Thoracic aorta (tissue), 2 donors: ENCODE measurements at regions not wholly inside any gene's neighbourhood (a gene's known extent, or its start where the extent isn't known, plus 50 kb on each side); places are given as distances from the start of the nearest gene placed in this dataset.

Experiments used
- ATAC-seq: fragments of 150-250 bp; one replicate; pipeline ENCODE4 v1.8.0; 2017; ENCODE audit warnings: low read depth; ENCODE audit not compliant: insufficient number of reproducible peaks, low FRiP score
- DNase-seq: peaks from one replicate; pipeline ENCODE4 v3.0.0-alpha.2; 2020; ENCODE audit warnings: low spot score
- H3K27ac ChIP-seq, 2 donors: fragments of 200-600 bp; sonication (generic); 1 replicate in 1 of 2; 2 replicates in 1 of 2; pipeline ENCODE4 v1.5.1; 2016; ENCODE audit warnings: mild to moderate bottlenecking in 2 of 2, moderate library complexity in 2 of 2
- H3K27me3 ChIP-seq: fragments of 200-600 bp; sonication (generic); replicated peaks from 2 replicates; pipeline ENCODE4 v1.6.0; 2016; ENCODE audit warnings: mild to moderate bottlenecking; ENCODE audit not compliant: insufficient read depth
- H3K36me3 ChIP-seq: fragments of 200-600 bp; sonication (generic); one replicate; pipeline ENCODE4 v1.5.1; 2016
- H3K4me1 ChIP-seq, 2 donors: fragments of 200-600 bp; sonication (generic); 1 replicate in 1 of 2; 2 replicates in 1 of 2; pipeline versions ENCODE4 v1.5.1 to v1.6.0; 2016; ENCODE audit warnings: low read depth in 2 of 2, mild to moderate bottlenecking in 1 of 2; ENCODE audit not compliant: control insufficient read depth in 1 of 2
- H3K4me3 ChIP-seq: fragments of 200-600 bp; sonication (generic); 2 replicates; pipeline ENCODE4 v1.5.1; 2016; ENCODE audit warnings: mild to moderate bottlenecking
- H3K9me3 ChIP-seq: fragments of 200-600 bp; sonication (generic); 2 replicates; pipeline ENCODE4 v1.5.1; 2016
- TF ChIP-seq, protein P1 (sequence below): fragments of 200-600 bp; sonication (generic); IDR thresholded peaks from one replicate; pipeline ENCODE4 v1.5.1; 2019; ENCODE audit warnings: antibody characterized with exemption

DNA sequence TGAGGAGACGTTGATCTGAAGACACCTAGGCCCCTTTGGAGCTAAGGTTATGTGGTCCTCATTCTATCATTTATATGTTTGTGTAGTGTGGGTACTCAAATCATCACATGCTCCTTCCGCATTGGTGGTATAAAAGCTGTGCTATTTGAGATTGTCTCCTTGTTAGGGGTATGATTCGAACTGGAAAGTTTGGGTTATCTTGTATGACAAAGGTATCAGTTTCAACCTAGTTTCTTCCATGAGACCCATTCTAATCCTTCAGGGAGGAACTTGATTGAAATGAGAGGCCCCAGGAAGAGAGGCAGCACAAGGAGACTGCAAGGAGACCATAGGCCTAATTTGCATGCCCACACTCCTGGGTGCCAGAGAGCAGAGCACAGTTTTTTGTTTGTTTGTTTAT lies 104.2 kb upstream of the TIAM2 start:
- no peak for DNase-seq
- Histone ChIP-seq H3K27ac (no peak overlapping the region), H3K36me3 (no peaks in the 10 kb centered on the region), H3K4me1 (peaks cover 5 to 49% of the 10 kb centered on the region in 2 donors), H3K9me3 (no peaks in the 10 kb centered on the region), H3K27me3 (no peaks in the 10 kb centered on the region), H3K4me3 (no peak overlapping the region)
- TF ChIP-seq, protein P1, sequence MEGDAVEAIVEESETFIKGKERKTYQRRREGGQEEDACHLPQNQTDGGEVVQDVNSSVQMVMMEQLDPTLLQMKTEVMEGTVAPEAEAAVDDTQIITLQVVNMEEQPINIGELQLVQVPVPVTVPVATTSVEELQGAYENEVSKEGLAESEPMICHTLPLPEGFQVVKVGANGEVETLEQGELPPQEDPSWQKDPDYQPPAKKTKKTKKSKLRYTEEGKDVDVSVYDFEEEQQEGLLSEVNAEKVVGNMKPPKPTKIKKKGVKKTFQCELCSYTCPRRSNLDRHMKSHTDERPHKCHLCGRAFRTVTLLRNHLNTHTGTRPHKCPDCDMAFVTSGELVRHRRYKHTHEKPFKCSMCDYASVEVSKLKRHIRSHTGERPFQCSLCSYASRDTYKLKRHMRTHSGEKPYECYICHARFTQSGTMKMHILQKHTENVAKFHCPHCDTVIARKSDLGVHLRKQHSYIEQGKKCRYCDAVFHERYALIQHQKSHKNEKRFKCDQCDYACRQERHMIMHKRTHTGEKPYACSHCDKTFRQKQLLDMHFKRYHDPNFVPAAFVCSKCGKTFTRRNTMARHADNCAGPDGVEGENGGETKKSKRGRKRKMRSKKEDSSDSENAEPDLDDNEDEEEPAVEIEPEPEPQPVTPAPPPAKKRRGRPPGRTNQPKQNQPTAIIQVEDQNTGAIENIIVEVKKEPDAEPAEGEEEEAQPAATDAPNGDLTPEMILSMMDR = no peak
- ATAC-seq = no peak

DNA sequence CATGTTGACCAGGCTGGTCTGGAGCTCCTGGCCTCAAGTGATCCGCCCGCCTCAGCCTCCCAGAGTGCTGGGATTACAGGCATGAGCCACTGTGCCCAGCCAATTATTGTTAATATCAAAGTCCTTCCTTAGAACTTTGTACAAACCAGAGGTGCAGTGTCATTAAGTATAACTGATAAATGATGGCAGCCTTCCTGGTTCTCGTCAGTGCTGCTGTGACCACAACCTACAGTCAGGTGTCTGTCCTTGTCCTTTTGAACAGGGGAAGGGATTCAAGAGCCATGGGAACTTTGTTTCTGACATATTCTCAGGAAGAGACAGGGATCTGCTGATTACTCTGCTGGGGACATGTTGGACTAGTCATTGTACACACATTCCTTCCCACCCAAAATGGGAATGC lies 103.2 kb upstream of the TIAM2 start:
- Histone ChIP-seq H3K4me1 (peaks cover 5 to 49% of the 10 kb centered on the region in 2 donors), H3K27me3 (no peaks in the 10 kb centered on the region), H3K9me3 (no peaks in the 10 kb centered on the region), H3K36me3 (no peaks in the 10 kb centered on the region), H3K4me3 (no peak overlapping the region), H3K27ac (no peak overlapping the region)
- DNase-seq (no peak), ATAC-seq (no peak)
- TF ChIP-seq, protein P1 = no peak

DNA sequence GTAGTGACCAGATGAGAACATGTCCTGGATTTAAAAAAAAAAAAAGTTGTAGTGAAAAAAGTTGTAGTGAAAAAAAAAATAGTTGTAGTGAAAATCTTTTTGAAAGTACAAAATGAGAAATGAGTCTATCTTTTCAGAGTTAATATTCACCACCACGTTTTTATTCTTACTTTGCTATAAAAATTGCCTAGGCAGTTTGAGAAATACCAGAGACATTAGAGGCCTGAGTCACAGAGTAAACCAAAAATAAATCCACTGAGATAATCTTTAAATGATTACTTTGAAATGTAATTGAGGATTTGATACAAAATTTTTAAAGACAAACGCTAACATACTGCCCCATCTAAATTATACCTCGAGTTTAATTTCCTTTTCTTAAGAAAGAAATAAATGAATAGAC lies 101.2 kb upstream of the TIAM2 start:
- Histone ChIP-seq H3K4me1 (peaks cover 0 to 40% of the 10 kb centered on the region in 2 donors), H3K27me3 (no peaks in the 10 kb centered on the region), H3K4me3 (no peak overlapping the region), H3K36me3 (no peaks in the 10 kb centered on the region), H3K27ac (no peak overlapping the region), H3K9me3 (no peaks in the 10 kb centered on the region)
- no peak for DNase-seq
- ATAC-seq = no peak
- TF ChIP-seq, protein P1 = no peak

DNA sequence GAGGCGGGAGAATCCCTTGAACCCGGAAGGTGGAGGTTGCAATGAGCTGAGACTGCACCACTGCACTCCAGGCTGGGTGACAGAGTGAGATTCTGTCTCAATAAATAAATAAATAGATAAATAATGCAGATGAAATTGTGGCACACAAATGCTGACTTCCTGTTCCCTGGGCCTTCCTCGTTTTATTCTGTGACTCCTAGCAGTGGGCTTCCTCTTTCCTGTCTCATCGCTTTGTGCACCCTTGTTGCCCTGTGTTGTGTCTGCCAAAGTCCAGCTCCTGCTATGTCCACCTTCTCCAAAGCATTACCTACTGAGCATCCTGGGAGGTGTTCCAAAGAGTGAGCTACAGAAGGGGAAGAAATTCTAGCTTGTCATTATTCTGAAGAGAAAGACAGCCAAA lies 100.2 kb upstream of the TIAM2 start:
- no peak for ATAC-seq
- H3K27ac ChIP-seq = no peak overlapping the region

DNA sequence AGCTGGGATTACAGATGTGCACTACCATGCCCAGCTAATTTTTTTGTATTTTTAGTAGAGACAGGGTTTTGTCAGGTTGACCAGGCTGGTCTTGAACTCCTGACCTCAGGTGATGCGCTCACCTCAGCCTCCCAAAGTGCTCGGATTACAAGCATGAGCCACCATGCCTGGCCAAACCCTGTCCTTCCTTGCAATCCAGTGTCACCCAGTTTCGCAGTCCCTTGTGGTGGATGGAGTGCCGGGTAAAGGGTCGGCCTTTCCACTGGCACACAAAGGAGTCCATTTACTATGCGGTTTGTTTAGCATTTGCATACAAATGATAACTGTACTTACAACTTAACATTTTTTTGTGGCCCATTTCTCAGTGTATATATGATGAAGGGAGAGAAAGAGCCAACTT lies 99.3 kb upstream of the TIAM2 start:
- no peak overlapping the region for H3K27ac ChIP-seq
- no peak overlapping the region for H3K4me3 ChIP-seq
- peaks cover 0 to 31% of the 10 kb centered on the region in 2 donors for H3K4me1 ChIP-seq
- H3K36me3 ChIP-seq = no peaks in the 10 kb centered on the region
- DNase-seq = no peak
- H3K27me3 ChIP-seq = no peaks in the 10 kb centered on the region
- TF ChIP-seq, protein P1 = no peak
- no peak for ATAC-seq
- no peaks in the 10 kb centered on the region for H3K9me3 ChIP-seq

More for the DNA sequence above, 100.2 kb upstream of the TIAM2 start:
- no peak for DNase-seq
- Histone ChIP-seq H3K27me3 (no peaks in the 10 kb centered on the region), H3K4me1 (peaks cover 0 to 31% of the 10 kb centered on the region in 2 donors), H3K36me3 (no peaks in the 10 kb centered on the region), H3K9me3 (no peaks in the 10 kb centered on the region), H3K4me3 (no peak overlapping the region)
- TF ChIP-seq, protein P1 = no peak
